8988T (cell line): ENCODE measurements at regions not wholly inside any gene's neighbourhood (a gene's known extent, or its start where the extent isn't known, plus 50 kb on each side); places are given as distances from the start of the nearest gene placed in this dataset.

Experiments
- DNase-seq: peaks from one replicate; pipeline ENCODE4 v3.0.0; 2011

DNA sequence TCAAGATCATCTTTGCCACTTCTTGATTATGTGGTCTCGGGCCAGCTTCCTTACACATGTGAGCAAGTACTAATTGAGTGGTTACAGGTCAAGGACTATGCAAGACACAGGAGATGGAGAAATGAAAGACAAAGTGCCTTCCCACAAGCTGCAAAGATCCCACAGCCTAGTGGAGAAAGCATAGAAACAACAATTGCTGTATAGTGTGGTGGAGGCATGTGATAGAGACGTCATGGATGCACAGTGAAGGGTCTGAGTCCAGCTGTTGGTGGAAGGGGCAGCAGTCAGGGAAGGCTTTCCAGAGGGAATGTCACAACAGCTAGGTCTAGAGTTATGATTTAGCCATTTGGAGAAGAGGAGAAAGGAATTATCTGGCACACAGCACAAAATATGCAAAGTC lies 210.6 kb downstream of the KDR start:
- DNase-seq = no peak

DNA sequence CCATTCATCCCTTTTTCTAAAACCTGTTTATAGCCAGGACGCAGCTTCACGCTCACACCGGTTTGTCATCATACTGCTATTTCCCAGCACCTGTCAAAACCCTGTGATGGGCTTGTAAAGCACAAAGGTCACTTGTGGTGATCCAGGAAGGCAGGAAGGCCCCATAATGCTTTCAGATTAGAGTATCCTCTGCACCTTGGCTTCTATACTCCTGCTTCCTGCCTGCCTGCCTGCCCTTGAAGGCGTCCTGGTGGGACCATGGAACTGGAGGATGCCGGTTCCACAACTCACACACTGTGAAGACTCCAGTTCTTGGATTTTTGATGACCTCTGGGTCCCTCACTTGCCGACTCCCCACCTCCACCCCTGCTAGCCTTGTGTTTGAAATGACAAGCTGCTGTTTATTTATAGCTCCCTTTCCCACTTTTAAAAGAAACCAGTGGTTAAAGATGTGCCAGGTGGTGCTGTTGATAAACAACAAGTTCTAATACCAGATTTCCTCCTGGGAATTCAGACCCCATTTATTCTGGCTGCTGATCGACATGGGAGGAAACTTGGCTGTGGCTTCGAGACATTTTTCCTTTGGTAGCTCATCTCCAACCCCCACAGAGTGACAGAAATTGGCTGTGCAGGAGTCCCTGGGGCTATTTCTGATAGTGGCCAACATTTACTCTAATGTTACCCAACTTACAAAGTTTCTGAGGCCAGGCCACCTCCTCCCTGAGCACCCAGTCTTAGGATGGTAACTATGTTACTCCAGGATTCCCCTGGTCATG lies 211.5 kb downstream of the KDR start:
- no peak for DNase-seq

DNA sequence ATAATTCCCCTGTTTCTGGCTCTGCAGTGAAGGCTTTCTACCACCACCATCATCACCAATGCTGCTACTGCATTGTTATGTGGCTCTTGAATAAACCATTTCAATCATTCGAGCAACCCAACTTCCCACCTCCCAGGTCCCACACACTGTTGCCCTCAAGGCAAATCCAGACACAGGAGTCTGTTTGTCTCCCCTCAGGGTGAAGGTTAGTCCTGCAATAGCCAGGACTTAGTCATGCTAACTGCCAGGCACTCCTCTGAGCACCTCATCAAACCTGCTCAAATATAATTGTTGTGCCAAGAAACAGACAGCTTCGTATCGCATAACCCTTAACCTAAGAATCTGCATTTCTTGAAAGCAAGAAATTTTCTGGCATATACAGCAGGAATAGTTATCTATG lies 213.2 kb downstream of the KDR start:
- no peak for DNase-seq

DNA sequence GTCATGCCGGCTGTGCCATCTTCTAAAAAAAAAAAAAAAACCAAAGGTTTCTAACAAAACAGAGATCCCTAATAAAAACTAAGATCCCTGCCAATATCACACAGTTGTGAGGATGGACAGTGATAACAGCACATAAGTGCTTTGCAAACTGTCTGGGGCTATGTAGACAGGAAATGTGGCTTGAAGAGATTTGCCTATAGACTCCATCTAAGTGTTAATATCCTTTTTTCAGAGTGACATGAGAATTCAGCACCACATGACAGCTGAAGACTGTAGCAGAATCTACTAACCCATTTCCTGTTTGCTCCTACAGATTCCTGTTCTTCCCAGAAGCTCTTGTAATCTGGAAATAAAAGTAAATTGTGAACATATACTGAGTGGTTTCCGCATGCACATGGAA lies 215.4 kb downstream of the KDR start:
- no peak for DNase-seq

DNA sequence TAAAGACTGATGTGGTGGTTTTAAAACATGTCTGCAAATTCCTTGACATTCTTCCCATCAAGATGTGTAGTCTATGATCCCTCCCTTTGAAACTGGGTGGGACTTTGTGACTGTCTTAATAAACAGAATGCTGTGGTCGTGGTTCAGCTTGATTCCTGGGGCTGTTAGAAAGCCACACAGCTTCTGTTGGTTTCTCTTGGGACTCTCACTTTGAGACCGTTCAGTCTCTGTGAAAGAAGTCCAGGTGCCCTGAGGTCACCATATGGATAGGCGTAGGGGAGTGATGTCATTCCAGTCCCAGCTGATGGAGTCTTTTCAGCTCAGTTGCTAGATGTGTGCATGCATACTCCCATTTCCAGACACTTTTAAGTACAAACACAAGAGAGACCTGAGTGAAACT lies 216.6 kb downstream of the KDR start:
- DNase-seq = no peak

DNA sequence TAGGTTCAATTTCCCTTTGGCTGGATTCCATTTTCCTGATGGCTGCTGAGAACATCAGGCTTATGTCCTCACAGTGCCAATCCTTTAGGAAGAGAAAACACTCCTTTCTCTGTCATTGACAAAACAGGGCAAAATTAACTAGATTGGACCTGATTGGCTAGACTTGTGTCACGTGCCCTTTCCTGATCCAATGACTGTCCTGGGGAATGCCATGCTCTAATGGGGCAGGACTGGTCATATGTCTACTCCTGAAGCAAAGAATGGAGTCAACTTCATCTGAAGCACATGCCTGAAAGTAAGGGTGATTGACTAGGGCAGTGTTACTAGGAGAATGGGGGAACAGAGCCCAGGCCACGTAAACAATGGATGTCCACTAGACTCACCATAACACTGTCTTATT lies 220.4 kb downstream of the KDR start:
- DNase-seq = no peak

DNA sequence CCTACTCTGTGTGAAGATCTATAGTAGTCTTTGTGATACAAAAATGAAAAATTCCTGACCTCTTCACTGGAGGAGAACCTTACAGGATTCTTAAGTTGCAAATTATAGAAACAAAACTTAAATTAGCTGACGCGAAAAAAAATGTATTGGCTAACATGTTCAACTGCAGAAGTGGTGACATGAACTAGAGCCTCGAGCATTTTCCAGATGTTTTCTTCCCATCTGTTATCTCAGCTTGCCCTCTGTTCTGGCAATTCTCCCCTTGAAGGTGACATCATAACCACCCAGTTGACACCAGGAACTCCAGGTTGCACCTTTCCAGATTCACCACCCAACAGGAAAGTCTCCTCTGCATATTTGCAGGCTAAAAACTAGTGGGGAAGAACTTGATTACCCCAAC lies 222.4 kb downstream of the KDR start:
- DNase-seq = no peak

DNA sequence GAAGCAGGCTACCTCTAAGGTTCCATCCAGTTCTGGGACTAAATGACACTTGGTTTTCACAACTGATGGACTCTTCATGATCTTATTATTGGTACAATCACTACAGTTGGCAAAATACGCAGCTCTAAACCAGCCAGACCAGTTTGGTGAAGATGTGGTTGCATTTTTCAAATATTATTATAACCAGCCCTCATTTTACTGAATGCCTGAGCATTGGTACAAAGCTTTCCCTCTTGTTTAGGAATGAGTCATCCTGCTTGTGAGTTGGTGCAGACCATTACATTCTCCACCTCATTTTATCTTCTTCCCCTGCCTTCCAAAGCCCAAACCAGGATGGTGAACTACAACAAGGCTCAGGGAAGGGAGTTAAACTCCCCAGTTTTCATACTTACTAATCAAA lies 223.1 kb downstream of the KDR start:
- no peak for DNase-seq

DNA sequence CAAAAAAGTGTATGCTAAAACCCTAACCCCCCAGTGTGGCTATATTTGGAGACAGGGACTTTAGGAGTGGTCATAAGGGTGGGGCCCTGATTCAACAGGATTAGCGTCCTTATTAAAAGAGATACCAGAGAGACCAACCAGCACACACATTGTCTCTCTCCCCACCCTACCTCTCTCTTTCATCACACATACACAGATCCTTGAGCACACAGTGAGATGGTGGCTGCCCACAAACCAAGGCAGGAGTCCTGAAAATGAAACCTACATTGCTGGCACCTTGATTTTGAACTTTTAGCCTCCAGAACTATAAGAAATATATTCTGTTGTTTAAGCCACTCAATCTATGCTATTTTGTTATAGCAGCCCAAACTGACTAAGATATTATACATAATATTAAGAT lies 224.2 kb downstream of the KDR start:
- no peak for DNase-seq

DNA sequence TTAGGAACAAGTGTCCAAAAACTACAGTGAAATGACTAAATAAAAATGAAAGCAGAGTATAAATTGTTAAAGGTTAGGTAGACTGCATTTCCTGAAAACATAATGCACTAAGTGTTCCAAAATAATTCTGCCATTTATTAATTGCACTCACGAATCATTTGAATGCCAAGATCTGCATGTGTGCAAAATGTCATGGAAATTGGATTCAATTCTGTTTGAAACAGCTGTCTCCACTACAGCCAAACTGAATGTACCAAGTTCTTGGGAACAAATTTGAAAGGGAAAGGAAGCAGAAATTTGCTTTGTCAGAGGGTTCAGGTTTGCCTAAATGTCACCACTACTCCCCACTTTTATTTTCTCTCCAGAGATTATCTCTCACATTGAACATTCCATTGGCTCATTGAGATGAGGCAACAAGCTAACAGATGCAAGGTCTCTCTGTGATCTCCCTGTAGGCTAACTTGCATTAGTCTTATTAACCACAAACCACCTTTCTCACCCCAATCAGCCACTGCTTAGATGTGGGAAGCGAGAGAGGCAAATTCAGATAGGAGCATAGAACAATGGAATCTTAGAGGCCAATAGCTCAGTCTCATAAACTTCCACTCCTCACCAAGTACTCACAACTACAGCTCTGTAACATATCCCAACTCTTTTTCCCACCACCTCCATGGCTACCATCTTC lies 226.6 kb downstream of the KDR start:
- DNase-seq = no peak

DNA sequence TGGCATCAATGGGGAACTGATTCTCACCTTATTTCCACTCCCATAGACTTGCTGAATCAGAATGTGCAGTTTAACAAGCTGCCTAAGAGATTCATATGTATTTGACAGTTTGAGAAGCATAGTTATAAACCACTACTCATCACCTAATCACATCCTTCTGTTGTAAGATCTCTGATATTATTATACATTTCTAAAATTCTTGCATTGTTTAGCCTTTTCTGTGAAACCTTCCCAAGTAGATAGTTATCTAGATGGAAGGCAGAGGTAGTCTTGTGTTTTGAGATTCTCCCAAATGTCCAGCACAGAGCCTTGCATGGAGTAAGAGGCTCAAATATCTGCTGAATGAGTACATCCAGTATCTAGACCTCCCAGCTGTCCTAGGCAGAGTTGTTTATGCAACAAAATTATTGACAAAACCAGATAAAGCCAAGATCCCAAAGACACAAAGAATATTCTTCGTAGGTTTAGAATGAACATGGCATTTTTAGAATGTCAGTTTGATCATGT lies 227.3 kb downstream of the KDR start:
- no peak for DNase-seq

DNA sequence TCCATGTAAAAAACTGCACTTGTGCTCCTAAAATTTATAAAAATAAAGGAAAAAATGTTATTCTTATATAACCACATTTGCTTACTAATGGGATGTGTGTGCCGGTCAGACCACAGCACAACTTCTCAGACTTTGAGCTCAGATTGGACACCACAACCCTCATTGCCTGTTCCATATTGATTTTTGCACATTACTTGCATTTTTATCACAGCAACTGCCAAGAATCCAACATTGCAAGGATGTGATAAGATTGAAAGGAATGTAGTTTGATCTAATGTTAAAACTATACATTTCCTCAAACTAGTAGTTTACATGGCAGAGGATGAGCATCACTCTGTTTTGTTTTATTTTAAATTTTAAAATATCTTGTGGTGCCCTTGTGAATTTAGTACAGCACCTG lies 227.8 kb downstream of the KDR start:
- no peak for DNase-seq

DNA sequence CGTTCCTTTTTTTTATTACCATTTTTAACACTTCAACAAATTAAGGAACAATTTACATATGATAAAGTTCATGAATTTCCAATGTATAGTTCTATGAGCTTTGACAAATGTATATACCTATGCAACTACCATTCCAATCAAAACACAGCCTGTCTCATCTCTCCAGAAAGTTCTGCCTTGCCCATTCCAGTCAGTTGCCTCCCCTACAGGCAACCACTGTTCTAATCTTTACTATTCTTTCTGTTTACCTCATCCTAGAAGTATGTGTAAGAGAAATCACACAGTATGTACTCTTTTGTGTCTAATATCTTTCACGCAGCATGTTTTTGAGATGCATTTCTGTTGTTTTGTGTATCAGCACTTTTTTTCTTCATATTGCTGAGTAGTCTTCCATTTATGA lies 224.9 kb downstream of the KIT start:
- no peak for DNase-seq

DNA sequence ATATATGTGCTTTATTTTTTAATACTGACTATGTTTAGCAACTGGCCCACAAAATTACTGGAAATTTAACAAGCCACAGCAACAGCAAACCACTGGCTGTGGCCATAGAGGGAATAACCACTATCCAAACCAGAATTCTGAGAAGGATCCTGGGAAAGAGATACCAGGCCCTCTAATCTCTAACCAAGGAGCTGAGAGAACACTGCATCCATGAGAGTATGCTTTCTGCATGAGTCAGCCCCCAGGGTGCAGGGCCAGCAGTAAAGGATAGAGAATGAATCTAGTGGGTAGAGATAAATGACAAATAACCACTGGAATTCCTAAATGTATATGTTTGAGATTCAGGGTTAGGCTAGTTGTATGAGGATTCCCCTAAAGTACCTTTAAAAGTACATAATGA lies 221.8 kb downstream of the KIT start:
- DNase-seq = no peak

DNA sequence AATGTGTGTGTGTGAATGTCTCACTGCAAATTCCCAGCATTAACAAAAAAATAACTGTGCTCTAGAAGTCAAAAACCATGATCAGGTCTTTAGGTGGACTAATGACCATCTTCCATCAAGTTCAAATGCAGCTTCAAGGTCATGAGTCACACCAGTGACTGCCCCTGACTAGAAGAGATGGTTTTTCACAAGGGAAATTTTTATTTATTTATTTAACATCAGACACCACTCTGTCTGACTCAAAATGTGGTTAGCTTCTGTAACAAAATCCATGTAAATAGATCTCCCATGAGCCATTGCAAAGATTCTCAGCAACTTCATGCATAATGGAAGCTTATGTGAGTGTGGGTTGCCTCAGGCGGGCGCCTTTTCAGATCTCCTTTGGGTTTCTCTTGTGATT lies 219.2 kb downstream of the KIT start:
- DNase-seq = no peak

DNA sequence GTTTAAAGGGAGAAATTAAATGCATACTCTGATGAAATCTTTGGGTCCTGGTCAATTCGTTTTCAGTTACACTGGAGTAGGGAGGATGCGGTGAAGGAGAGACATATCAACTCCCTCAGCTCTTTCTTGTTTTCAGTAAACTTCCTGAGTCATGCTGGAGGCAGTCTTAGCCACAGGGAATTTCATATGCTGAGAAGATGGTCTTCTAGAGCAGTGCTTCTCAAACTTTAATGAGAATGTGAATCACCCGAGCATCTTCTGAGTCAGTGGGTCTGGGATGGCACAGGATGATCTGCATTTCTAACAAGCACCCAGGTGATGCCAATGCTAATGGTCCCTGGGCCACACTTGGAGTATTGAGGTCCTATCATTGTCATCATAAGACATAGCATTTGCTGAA lies 214.5 kb downstream of the KIT start:
- no peak for DNase-seq

DNA sequence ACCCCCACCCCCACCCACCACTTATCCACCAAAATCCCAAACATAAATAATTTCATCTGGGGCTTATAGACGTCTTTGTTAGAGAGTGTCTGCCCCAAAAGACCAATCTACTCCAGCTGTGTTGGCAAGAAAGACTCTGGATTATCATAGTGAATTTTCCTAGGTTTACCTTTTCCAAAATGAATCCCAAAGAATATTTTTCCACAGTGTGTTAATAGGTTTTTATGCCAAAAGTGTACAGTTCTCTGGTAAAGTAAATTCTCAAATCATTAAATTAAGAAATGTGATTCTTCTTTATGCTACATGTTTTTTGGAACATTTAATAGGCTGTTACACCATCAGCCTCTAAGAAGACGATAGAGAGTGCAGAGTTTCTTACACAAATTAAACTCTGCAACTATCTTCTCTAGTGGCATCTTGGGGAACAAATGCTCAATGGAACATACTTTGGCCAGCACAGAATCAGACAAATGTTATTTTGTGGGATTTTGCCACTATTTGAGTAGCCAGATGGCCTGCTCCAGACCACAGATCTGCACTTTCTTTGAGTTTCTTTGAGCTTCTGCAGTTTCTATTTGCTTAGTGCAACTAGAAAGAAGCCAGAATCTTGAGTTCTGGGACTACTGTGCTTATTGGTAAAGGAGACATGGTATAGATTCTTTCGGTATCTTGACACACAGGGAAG lies 206.0 kb downstream of the KIT start:
- DNase-seq = no peak

DNA sequence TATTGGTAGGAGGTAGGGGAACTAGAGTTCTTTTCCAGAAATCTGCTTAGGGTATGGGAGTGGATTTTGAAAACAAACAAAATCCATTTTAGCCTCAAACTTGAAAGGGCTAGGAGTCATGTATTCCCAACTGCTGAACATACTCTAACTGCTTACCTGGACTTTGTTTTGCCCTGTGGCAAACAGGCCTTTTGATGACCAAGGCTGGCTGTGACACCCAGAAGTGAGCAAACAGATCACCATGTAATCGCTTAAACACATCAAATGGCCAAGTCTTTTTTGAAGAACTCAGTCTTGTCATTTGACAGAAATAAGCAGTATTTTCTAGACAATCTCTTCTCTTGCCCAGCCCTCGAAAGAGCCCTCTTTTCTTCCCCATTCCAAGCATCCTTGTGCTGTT lies 203.4 kb downstream of the KIT start:
- DNase-seq = no peak

DNA sequence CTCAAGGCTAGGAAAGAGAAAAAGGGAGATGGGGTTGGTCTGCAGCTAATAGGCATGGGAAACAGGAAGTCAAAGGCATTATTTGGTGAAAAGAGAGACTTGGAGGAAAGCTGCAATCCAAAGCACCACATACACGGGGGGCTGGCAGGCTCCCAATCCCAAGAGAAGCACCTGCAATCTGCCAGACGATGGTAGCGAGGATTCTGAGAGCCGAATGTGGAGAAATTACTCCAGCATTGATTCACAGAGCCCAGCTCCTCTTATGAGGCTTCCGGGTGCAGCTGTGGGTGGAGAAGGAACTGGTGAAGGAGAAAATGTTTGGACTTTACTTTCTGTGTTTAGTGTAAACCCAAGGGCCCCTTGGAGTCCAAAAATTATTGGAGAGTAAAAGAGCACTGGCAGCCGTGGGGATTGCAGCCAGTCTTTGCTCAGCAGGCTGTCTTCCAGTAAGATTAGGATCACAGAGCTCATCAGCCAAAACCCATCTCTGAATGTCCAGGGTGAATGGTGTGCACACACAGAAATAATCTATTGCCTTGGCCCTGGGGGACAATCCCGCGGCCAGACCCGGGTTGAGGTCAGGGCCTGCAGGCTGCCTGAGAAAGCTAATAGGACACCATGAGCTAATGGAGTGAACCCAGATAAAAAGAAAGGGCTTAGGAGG lies 197.6 kb downstream of the KIT start:
- DNase-seq = no peak

DNA sequence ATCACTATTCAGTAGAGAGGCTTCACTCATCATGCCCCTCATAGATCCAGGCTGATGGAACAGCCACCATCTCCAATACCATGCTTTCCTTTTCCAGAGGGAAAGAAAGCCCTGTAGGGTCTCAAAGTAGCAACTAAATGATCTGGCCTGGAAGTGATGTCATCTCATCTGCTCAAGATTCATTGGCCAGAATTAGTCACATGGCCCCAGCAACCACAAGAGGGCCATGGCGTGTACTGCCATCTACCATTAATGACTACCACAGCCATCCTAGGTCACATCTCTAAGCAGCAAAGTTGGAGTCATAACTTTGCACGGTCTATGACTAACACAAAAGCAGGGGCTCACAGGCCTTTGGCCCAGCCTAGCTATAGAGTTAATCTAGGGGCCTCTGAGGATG lies 194.8 kb downstream of the KIT start:
- no peak for DNase-seq

DNA sequence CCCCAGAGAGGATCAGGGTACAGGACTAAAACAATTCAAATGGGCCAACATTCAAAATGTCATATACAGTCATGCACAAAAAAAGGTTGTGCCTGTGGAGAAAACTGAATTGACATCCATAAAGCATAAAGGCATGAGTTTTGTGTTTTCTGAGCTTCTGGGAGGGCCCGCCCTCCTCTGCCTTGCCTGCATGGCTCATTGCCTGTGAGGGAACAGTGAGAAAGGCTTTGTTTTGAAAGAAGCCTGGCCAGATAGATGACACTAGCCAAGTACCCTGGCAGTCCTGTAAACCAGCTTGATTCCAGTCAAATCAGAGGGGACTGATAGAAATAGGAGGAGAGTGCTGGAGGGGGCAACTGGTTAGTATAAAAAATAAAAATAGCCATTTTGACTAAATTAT lies 194.3 kb downstream of the KIT start:
- DNase-seq = no peak

DNA sequence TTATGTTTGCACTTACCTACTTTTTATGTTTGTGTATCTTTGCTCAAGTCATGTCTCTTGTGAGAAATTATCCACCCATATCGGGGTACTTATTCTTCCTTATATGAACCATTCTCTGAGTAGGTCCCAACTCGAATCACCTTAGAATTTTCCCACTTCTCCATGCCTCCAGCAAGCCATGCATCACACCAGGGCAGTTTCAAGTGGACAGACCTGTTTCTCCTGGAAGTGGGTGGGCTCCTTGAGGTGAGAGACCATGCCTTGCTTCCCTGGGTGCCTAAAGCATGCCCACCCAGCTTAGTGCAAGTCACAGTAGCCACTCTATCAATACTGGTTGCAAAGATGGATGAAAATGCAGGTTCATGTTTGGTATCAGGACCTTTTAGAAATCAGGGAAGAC lies 187.2 kb downstream of the KIT start:
- DNase-seq = no peak

DNA sequence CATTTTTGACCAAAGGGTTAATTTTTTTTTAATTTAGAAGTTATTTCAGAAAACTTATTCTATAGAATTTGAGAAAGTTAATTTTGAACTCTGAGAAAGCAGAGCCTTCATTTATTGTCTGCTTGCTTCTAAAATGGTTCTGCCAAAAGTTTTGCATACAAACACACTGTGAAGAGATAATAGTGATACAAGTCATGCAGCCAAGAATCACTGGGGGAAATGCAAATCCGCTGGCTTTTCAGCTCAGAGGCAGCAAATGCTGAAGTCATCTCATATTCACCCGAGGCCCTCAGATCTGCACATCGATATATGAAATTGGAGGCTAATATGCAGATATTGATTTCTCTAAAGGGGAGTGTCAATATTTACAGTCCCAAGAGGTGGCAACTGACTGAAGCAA lies 186.2 kb downstream of the KIT start:
- no peak for DNase-seq

DNA sequence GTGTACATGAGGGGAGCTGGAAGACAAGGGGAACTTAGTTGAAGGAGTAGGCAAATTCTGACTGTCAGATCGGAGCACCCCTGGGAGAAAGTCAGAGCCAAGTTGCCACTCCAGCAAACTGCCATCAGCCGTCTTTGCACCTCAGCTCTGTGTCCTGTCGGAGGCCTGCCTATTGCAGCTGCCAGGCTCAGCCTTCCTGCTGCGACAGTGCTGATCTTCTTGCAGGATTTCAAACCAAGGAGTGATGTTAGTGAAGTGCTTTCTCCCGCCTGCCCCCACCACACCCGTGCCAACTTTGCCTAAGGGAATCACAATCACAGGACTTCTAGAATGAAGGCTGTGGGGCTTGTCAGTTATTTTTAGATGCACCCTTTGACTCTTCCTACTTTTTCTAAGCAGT lies 185.3 kb downstream of the KIT start:
- no peak for DNase-seq
